K562 (cell line): ENCODE measurements at regions not wholly inside any gene's neighbourhood (a gene's known extent, or its start where the extent isn't known, plus 50 kb on each side); places are given as distances from the start of the nearest gene placed in this dataset.

ENCODE experiments used
- ATAC-seq: fragments of 200-7000 bp; cut with Tn5 transposase; 3 replicates; pipeline ENCODE4 v1.9.1; 2020; ENCODE audit warnings: moderate library complexity
- BruUV-seq: library from RNA; stranded (reverse); fragments of 400-500 nt; replicated peaks from 2 replicates; lab custom pipeline; 2021; lab: Mats Ljungman, UMichigan
- CTCF ChIA-PET: fragments of 300-600 bp; formaldehyde crosslinking; extraction: SDS; loops from one replicate; lab custom pipeline; 2021; ENCODE audit warnings: low intra/inter-chr PET ratio; lab: Yijun Ruan, JAX
- POLR2A ChIA-PET: fragments of 300-600, 350-650 bp; sonication (Branson Sonifier 250); formaldehyde crosslinking; extraction: SDS; loops from one replicate; lab custom pipeline; 2021; ENCODE audit warnings: antibody characterized with exemption, inconsistent platforms; lab: Yijun Ruan, JAX
- DNase-seq, 4 experiments: peaks; one replicate each; pipeline versions ENCODE4 v3.0.0 to v3.0.0-alpha.2; 2011 to 2018; ENCODE audit warnings: low spot score in 3 of 4, mixed read lengths in 3 of 4; ENCODE audit errors: extremely low read depth in 1 of 4
- FAIRE-seq: peaks from 2 replicates; lab custom pipeline; 2011; peaks lifted over from hg19 to GRCh38; lab: Jason Lieb, UNC
- H2AFZ ChIP-seq: 2 replicates; pipeline ENCODE4 v1.6.0; 2011; ENCODE audit warnings: low read depth, low read length, control low read depth, inconsistent platforms
- H3K27ac ChIP-seq: fragments of 200-600 bp; 3 replicates; pipeline ENCODE4 v1.8.0; 2011; ENCODE audit warnings: low read depth, mild to moderate bottlenecking, control low read depth, inconsistent platforms, low read length, moderate library complexity, mixed read lengths; ENCODE audit errors: extremely low read depth
- H3K27me3 ChIP-seq, 2 experiments: fragments of 300-600 bp in 1 of 2; 2 replicates in 1 of 2; 3 replicates in 1 of 2; pipeline versions ENCODE4 v1.6.0 to v1.8.0; 2011; ENCODE audit warnings: inconsistent platforms in 2 of 2, low read length in 2 of 2, mild to moderate bottlenecking in 1 of 2, mixed read lengths in 1 of 2, moderate library complexity in 1 of 2; ENCODE audit not compliant: control insufficient read depth in 2 of 2, insufficient read depth in 2 of 2
- H3K36me3 ChIP-seq: fragments of 300-600 bp; 3 replicates; pipeline ENCODE4 v1.8.0; 2011; ENCODE audit warnings: mild to moderate bottlenecking, low read length, inconsistent platforms; ENCODE audit not compliant: control insufficient read depth, insufficient read depth
- H3K4me1 ChIP-seq, 2 experiments: fragments of 200-600 bp in 1 of 2; replicated peaks in 1 of 2; 2 replicates in 1 of 2; 3 replicates in 1 of 2; pipeline versions ENCODE4 v1.5.1 to v1.8.0; 2011; ENCODE audit warnings: inconsistent platforms in 2 of 2, low read length in 2 of 2, mild to moderate bottlenecking in 1 of 2, mixed read lengths in 1 of 2, moderate library complexity in 1 of 2; ENCODE audit not compliant: control insufficient read depth in 2 of 2, insufficient read depth in 2 of 2
- H3K4me2 ChIP-seq: 2 replicates; pipeline ENCODE4 v1.6.1; 2011; ENCODE audit warnings: low read length, control low read depth, inconsistent platforms, mixed read lengths; ENCODE audit not compliant: insufficient read depth
- H3K4me3 ChIP-seq: fragments of 200-600 bp; sonication (generic), shearing (Covaris generic); 2 replicates; pipeline ENCODE4 v1.5.1; 2016; ENCODE audit warnings: control low read depth, inconsistent platforms
- H3K79me2 ChIP-seq: fragments of 200-600 bp; 3 replicates; pipeline ENCODE4 v1.8.0; 2011; ENCODE audit warnings: low read length, inconsistent platforms; ENCODE audit not compliant: control insufficient read depth, insufficient read depth
- H3K9ac ChIP-seq, 2 experiments: 2 replicates each; pipeline versions ENCODE4 v1.6.0 to v1.6.1; 2011; ENCODE audit warnings: low read depth in 2 of 2, low read length in 2 of 2, control low read depth in 1 of 2, inconsistent platforms in 1 of 2, mild to moderate bottlenecking in 1 of 2, mixed read lengths in 1 of 2; ENCODE audit not compliant: insufficient read depth in 1 of 2
- H3K9me1 ChIP-seq: one replicate; pipeline ENCODE4 v1.6.0; 2011; ENCODE audit warnings: inconsistent platforms, mild to moderate bottlenecking, low read length, moderate library complexity; ENCODE audit not compliant: control insufficient read depth, insufficient read depth
- H3K9me3 ChIP-seq: replicated peaks from 2 replicates; pipeline ENCODE4 v1.5.1; 2011; ENCODE audit warnings: low read depth, low read length, inconsistent platforms; ENCODE audit not compliant: control insufficient read depth, insufficient read depth
- H4K20me1 ChIP-seq: replicated peaks from 2 replicates; pipeline ENCODE4 v1.6.1; 2011; ENCODE audit warnings: low read length, inconsistent platforms, mixed read lengths; ENCODE audit not compliant: control insufficient read depth, insufficient read depth
- CBX3 ChIP-seq, 2 experiments: IDR thresholded peaks; 1 replicate in 1 of 2; 2 replicates in 1 of 2; pipeline ENCODE4 v1.6.1; 2012; ENCODE audit warnings: inconsistent platforms in 2 of 2, low read length in 2 of 2, borderline replicate concordance in 1 of 2, control low read depth in 1 of 2
- GABPB1 ChIP-seq: sonication (generic); formaldehyde crosslinking; IDR thresholded peaks from 2 replicates; pipeline ENCODE4 v1.8.0; 2022; ENCODE audit warnings: mild to moderate bottlenecking, missing genetic modification reagents
- HDAC8 ChIP-seq: fragments of 450-650 bp; IDR thresholded peaks from 2 replicates; pipeline ENCODE4 v1.6.1; 2016; ENCODE audit warnings: mild to moderate bottlenecking, missing genetic modification characterization, moderate library complexity, missing compliant biosample characterization
- LARP7 ChIP-seq: fragments of 450-650 bp; IDR thresholded peaks from 2 replicates; pipeline ENCODE4 v1.6.1; 2016
- MAFG ChIP-seq: fragments of 450-650 bp; conservative IDR thresholded peaks from 2 replicates; pipeline ENCODE4 v1.6.1; 2016; ENCODE audit warnings: missing genetic modification characterization, missing compliant biosample characterization
- NCOR1 ChIP-seq: fragments of 450-650 bp; IDR thresholded peaks from 2 replicates; pipeline ENCODE4 v1.6.1; 2016; ENCODE audit warnings: mild to moderate bottlenecking, moderate library complexity
- NFIC ChIP-seq: fragments of 450-650 bp; IDR thresholded peaks from 2 replicates; pipeline ENCODE4 v1.6.1; 2017; ENCODE audit warnings: mild to moderate bottlenecking, inconsistent platforms
- SIRT6 ChIP-seq: IDR thresholded peaks from one replicate; pipeline ENCODE4 v1.6.1; 2012; ENCODE audit warnings: low read depth, mild to moderate bottlenecking, control low read depth, inconsistent platforms, low read length, moderate library complexity
- SMARCC2 ChIP-seq: fragments of 450-650 bp; IDR thresholded peaks from 2 replicates; pipeline ENCODE4 v1.6.1; 2017; ENCODE audit warnings: antibody characterized with exemption, moderate library complexity, mild to moderate bottlenecking, low read depth
- TAF1 ChIP-seq: IDR thresholded peaks from 2 replicates; pipeline ENCODE4 v1.6.1; 2011; ENCODE audit warnings: mild to moderate bottlenecking, low read length, moderate library complexity; ENCODE audit not compliant: insufficient read depth, control insufficient read depth, severe bottlenecking; ENCODE audit errors: extremely low read depth
- TCF7L2 ChIP-seq: fragments of 150-350 bp; IDR thresholded peaks from 2 replicates; pipeline ENCODE4 v1.6.1; 2016; ENCODE audit warnings: low read depth, mild to moderate bottlenecking, low read length, moderate library complexity
- TGIF2 ChIP-seq: sonication (generic); formaldehyde crosslinking; IDR thresholded peaks from 2 replicates; pipeline ENCODE4 v1.8.1; 2022; ENCODE audit warnings: mild to moderate bottlenecking, missing genetic modification reagents, moderate library complexity
- ZNF140 ChIP-seq: fragments of 250-450 bp; sonication (Bioruptor Pico); IDR thresholded peaks from 2 replicates; pipeline ENCODE4 v1.8.0; 2021; ENCODE audit warnings: moderate library complexity, mild to moderate bottlenecking, inconsistent platforms
- WGBS: fragments of 100-300 bp; shearing (Covaris generic); methylation state at CpG from one replicate; pipeline ENCODE4 v1.1.6; 2016; ENCODE audit warnings: low coverage, mixed read lengths; ENCODE audit not compliant: insufficient coverage; ENCODE audit errors: missing lambda C conversion rate; 5-methylcytosine and 5-hydroxymethylcytosine counted together
- in situ Hi-C: fragments of 300-500 bp; cut with MboI; formaldehyde crosslinking; loops from 4 replicates; pipeline ENCODE4 v1.15.0; 2018; ENCODE audit warnings: inconsistent platforms, mixed read lengths
- intact Hi-C: fragments of 100-400 bp; cut with micrococcal nuclease; formaldehyde crosslinking; loops from 2 replicates; pipeline ENCODE4 v1.14.2; 2022
- TF ChIP-seq, protein P1 (sequence below): fragments of 250-450 bp; sonication (Bioruptor Pico); IDR thresholded peaks from 2 replicates; pipeline ENCODE4 v1.8.0; 2021; ENCODE audit warnings: moderate library complexity, mild to moderate bottlenecking, inconsistent platforms
- TF ChIP-seq, protein P2 (sequence below), 3 experiments: fragments of 200-800 bp in 1 of 3; fragments of 250-450 bp in 1 of 3; fragments of 450-650 bp in 1 of 3; sonication (Bioruptor Pico) in 1 of 3; sonication (Bioruptor generic) in 1 of 3; formaldehyde crosslinking in 1 of 3; IDR thresholded peaks; 2 replicates each; pipeline versions ENCODE4 v1.6.1 to v1.8.0; 2016 to 2022; ENCODE audit warnings: mild to moderate bottlenecking in 2 of 3, missing genetic modification characterization in 2 of 3, missing compliant biosample characterization in 1 of 3, moderate library complexity in 1 of 3
- TF ChIP-seq, protein P3 (sequence below): sonication (generic); formaldehyde crosslinking; IDR thresholded peaks from 2 replicates; pipeline ENCODE4 v1.4.0; 2020; ENCODE audit warnings: mild to moderate bottlenecking, missing genetic modification reagents

DNA sequence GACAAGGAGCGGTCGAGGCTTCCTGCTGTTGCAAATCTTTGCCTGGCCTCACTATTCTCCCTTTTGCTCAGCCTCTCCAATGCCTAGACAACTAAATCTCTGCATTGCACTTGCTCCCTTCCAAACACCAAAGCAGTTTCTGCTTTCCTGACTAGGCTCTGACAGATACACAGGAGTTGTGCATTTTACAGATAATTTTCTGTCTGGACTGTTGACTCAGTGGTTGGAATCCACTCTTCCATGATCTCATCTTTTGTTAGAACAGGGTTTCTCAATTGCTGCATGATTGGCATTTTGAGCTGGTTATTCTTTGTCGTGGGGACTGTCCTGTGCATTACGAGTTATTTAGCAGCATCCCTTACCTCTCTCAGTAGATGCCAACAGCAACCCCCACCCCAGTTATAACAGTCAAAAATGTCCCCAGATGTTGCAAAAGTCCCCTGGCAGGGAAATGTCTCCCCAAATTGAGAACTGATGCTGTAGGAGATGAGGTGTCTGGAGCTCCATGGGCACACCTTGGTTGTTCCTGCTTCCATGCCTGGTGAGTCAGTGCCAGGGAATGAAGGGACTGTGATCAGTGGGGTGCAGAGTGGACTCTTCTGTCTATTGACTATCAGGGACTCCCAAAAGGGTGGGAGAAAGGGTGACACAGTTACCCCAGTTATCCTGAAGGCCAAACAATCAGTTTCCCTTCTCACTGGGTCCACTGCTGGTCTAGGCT, 557.4 kb upstream of the PSMD7 start:
- Histone ChIP-seq H2AFZ (no peak overlapping the region), H3K79me2 (no peaks in the 10 kb centered on the region), H3K9me3 (no peaks in the 10 kb centered on the region), H3K9ac (no peak overlapping the region), H3K9me1 (no peaks in the 10 kb centered on the region), H3K27ac (no peak overlapping the region), H3K4me2 (no peak overlapping the region), H3K4me3 (no peak overlapping the region), H3K36me3 (no peaks in the 10 kb centered on the region), H3K27me3 (no peaks in the 10 kb centered on the region), H3K4me1 (no peaks in the 10 kb centered on the region), H4K20me1 (no peaks in the 10 kb centered on the region)
- WGBS: 5% methylated on average over 4 of the region's 4 CpGs
- ATAC-seq: no peak
- in situ Hi-C loops: no loop called here
- intact Hi-C loops: no loop called here
- DNase-seq: no peak
- FAIRE-seq: no peak
- CTCF ChIA-PET: no interaction called here
- POLR2A ChIA-PET: interaction anchor here (0.6 kb wide), 1 partner anchor 15 kb away, joined by 3 read pairs; no protein-coding TSS in a partner anchor
- BruUV-seq: no TSS peak
- no peak for TF ChIP-seq CBX3 (IDR thresholded peaks at IDR 0.05; ENCODE audit: borderline replicate concordance in 1 of 2, low read length in 2 of 2)
- TF ChIP-seq SIRT6: no peak
- TF ChIP-seq GABPB1: no peak
- TF ChIP-seq LARP7: no peak
- TF ChIP-seq TCF7L2: no peak
- TF ChIP-seq HDAC8 (tag): no peak
- no peak for TF ChIP-seq TGIF2
- TF ChIP-seq SMARCC2: no peak
- TF ChIP-seq, protein P1, sequence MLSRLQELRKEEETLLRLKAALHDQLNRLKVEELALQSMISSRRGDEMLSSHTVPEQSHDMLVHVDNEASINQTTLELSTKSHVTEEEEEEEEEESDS (CRISPR knock-in tag): no peak
- TF ChIP-seq TAF1: no peak
- TF ChIP-seq, protein P2, sequence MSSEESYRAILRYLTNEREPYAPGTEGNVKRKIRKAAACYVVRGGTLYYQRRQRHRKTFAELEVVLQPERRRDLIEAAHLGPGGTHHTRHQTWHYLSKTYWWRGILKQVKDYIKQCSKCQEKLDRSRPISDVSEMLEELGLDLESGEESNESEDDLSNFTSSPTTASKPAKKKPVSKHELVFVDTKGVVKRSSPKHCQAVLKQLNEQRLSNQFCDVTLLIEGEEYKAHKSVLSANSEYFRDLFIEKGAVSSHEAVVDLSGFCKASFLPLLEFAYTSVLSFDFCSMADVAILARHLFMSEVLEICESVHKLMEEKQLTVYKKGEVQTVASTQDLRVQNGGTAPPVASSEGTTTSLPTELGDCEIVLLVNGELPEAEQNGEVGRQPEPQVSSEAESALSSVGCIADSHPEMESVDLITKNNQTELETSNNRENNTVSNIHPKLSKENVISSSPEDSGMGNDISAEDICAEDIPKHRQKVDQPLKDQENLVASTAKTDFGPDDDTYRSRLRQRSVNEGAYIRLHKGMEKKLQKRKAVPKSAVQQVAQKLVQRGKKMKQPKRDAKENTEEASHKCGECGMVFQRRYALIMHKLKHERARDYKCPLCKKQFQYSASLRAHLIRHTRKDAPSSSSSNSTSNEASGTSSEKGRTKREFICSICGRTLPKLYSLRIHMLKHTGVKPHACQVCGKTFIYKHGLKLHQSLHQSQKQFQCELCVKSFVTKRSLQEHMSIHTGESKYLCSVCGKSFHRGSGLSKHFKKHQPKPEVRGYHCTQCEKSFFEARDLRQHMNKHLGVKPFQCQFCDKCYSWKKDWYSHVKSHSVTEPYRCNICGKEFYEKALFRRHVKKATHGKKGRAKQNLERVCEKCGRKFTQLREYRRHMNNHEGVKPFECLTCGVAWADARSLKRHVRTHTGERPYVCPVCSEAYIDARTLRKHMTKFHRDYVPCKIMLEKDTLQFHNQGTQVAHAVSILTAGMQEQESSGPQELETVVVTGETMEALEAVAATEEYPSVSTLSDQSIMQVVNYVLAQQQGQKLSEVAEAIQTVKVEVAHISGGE (CRISPR knock-in tag; IDR thresholded peaks at IDR 0.05): no peak
- no peak for TF ChIP-seq ZNF140 (CRISPR knock-in tag)
- TF ChIP-seq NCOR1: no peak
- TF ChIP-seq NFIC: no peak
- no peak for TF ChIP-seq MAFG
- TF ChIP-seq, protein P3, sequence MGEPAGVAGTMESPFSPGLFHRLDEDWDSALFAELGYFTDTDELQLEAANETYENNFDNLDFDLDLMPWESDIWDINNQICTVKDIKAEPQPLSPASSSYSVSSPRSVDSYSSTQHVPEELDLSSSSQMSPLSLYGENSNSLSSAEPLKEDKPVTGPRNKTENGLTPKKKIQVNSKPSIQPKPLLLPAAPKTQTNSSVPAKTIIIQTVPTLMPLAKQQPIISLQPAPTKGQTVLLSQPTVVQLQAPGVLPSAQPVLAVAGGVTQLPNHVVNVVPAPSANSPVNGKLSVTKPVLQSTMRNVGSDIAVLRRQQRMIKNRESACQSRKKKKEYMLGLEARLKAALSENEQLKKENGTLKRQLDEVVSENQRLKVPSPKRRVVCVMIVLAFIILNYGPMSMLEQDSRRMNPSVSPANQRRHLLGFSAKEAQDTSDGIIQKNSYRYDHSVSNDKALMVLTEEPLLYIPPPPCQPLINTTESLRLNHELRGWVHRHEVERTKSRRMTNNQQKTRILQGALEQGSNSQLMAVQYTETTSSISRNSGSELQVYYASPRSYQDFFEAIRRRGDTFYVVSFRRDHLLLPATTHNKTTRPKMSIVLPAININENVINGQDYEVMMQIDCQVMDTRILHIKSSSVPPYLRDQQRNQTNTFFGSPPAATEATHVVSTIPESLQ (CRISPR knock-in tag): no peak
